IMR-90 (cell line): ENCODE measurements at regions not wholly inside any gene's neighbourhood (a gene's known extent, or its start where the extent isn't known, plus 50 kb on each side); places are given as distances from the start of the nearest gene placed in this dataset.

ENCODE experiments used
- ATAC-seq: fragments of 200-7000 bp; cut with Tn5 transposase; 2 replicates; pipeline ENCODE4 v1.9.1; 2020; ENCODE audit warnings: low read depth, mild to moderate bottlenecking, moderate library complexity
- BruUV-seq: library from RNA; stranded (reverse); fragments of 400-500 nt; replicated peaks from 2 replicates; lab custom pipeline; 2021; lab: Mats Ljungman, UMichigan
- CTCF ChIA-PET: fragments of 300-600 bp; formaldehyde crosslinking; extraction: SDS; loops from one replicate; lab custom pipeline; 2021; ENCODE audit warnings: antibody characterized with exemption; lab: Yijun Ruan, JAX
- POLR2A ChIA-PET: fragments of 300-600 bp; sonication (Branson Sonifier 250); formaldehyde crosslinking; loops from one replicate; lab custom pipeline; 2022; ENCODE audit warnings: antibody characterized with exemption; ENCODE audit not compliant: unreplicated experiment; lab: Charles Lee
- DNase-seq: peaks from one replicate; pipeline ENCODE4 v3.0.0; 2013
- H2AFZ ChIP-seq: replicated peaks from 2 replicates; pipeline ENCODE3; 2013; ENCODE audit warnings: low read length, mild to moderate bottlenecking; ENCODE audit not compliant: poor library complexity
- H2AK5ac ChIP-seq: 2 replicates; pipeline ENCODE4 v1.6.1; 2013; ENCODE audit warnings: low read depth, low read length, inconsistent platforms
- H2AK9ac ChIP-seq: replicated peaks from 2 replicates; pipeline ENCODE3; 2013; ENCODE audit warnings: mild to moderate bottlenecking, low read depth, low read length, moderate library complexity; ENCODE audit not compliant: poor library complexity
- H2BK120ac ChIP-seq: 2 replicates; pipeline ENCODE4 v1.6.1; 2013; ENCODE audit warnings: low read depth, low read length, inconsistent platforms
- H2BK15ac ChIP-seq: 3 replicates; pipeline ENCODE4 v1.6.1; 2013; ENCODE audit warnings: low read depth, low read length, inconsistent platforms
- H2BK20ac ChIP-seq: 2 replicates; pipeline ENCODE4 v1.6.1; 2013; ENCODE audit warnings: low read depth, mild to moderate bottlenecking, inconsistent platforms, low read length, moderate library complexity
- H2BK5ac ChIP-seq: 2 replicates; pipeline ENCODE4 v1.6.1; 2013; ENCODE audit warnings: mild to moderate bottlenecking, low read depth, low read length, inconsistent platforms; ENCODE audit not compliant: poor library complexity, severe bottlenecking
- H3K14ac ChIP-seq: replicated peaks from 2 replicates; pipeline ENCODE4 v1.6.1; 2013; ENCODE audit warnings: low read depth, low read length, inconsistent platforms
- H3K18ac ChIP-seq: 2 replicates; pipeline ENCODE4 v1.6.1; 2013; ENCODE audit warnings: low read depth, low read length, control low read depth
- H3K23ac ChIP-seq: 2 replicates; pipeline ENCODE4 v1.6.1; 2013; ENCODE audit warnings: low read depth, low read length, inconsistent platforms
- H3K27ac ChIP-seq: 2 replicates; pipeline ENCODE4 v1.5.1; 2013; ENCODE audit warnings: mild to moderate bottlenecking, control low read depth, low read length; ENCODE audit not compliant: insufficient read depth
- H3K27me3 ChIP-seq: 2 replicates; pipeline ENCODE4 v1.6.1; 2013; ENCODE audit warnings: low read length; ENCODE audit not compliant: control insufficient read depth, insufficient read depth
- H3K36me3 ChIP-seq: 2 replicates; pipeline ENCODE4 v1.6.1; 2013; ENCODE audit warnings: low read length, mixed read lengths; ENCODE audit not compliant: control insufficient read depth, insufficient read depth
- H3K4ac ChIP-seq: 2 replicates; pipeline ENCODE4 v1.6.1; 2013; ENCODE audit warnings: low read depth, low read length, inconsistent platforms
- H3K4me1 ChIP-seq: 2 replicates; pipeline ENCODE4 v1.6.1; 2013; ENCODE audit warnings: low read length, mixed read lengths; ENCODE audit not compliant: control insufficient read depth, insufficient read depth
- H3K4me2 ChIP-seq: 2 replicates; pipeline ENCODE4 v1.6.1; 2013; ENCODE audit warnings: low read depth, mild to moderate bottlenecking, control low read depth, low read length, moderate library complexity
- H3K4me3 ChIP-seq: 2 replicates; pipeline ENCODE4 v1.5.1; 2013; ENCODE audit warnings: low read depth, mild to moderate bottlenecking, control low read depth, low read length, moderate library complexity; ENCODE audit not compliant: insufficient read depth
- H3K56ac ChIP-seq: 2 replicates; pipeline ENCODE4 v1.6.1; 2013; ENCODE audit warnings: low read length, inconsistent platforms; ENCODE audit not compliant: insufficient read depth; ENCODE audit errors: extremely low read depth
- H3K79me1 ChIP-seq, 2 experiments: 2 replicates each; pipeline ENCODE4 v1.6.1; 2013; ENCODE audit warnings: low read length in 2 of 2, inconsistent platforms in 1 of 2, low read depth in 1 of 2
- H3K9ac ChIP-seq: 2 replicates; pipeline ENCODE4 v1.6.1; 2013; ENCODE audit warnings: low read depth, low read length, control low read depth
- H3K9me1 ChIP-seq: 2 replicates; pipeline ENCODE4 v1.6.1; 2013; ENCODE audit warnings: low read length, inconsistent platforms; ENCODE audit not compliant: insufficient read depth
- H3K9me3 ChIP-seq: 2 replicates; pipeline ENCODE4 v1.6.1; 2013; ENCODE audit warnings: low read length; ENCODE audit not compliant: control insufficient read depth, insufficient read depth
- H4K20me1 ChIP-seq: 2 replicates; pipeline ENCODE4 v1.6.1; 2013; ENCODE audit warnings: low read length, inconsistent platforms; ENCODE audit not compliant: insufficient read depth
- H4K5ac ChIP-seq: 2 replicates; pipeline ENCODE4 v1.6.1; 2013; ENCODE audit warnings: mild to moderate bottlenecking, low read depth, low read length, control low read depth
- H4K8ac ChIP-seq, 2 experiments: 2 replicates each; pipeline ENCODE4 v1.6.1; 2013; ENCODE audit warnings: low read depth in 2 of 2, low read length in 2 of 2, control low read depth in 1 of 2, inconsistent platforms in 1 of 2
- H4K91ac ChIP-seq: 2 replicates; pipeline ENCODE4 v1.6.1; 2013; ENCODE audit warnings: low read depth, low read length, inconsistent platforms; ENCODE audit not compliant: insufficient read depth
- BHLHE40 ChIP-seq: fragments of 150-350 bp; IDR thresholded peaks from 2 replicates; pipeline ENCODE4 v1.6.1; 2016; ENCODE audit warnings: mild to moderate bottlenecking, low read depth, low read length
- CEBPB ChIP-seq: IDR thresholded peaks from 2 replicates; pipeline ENCODE4 v1.6.1; 2012; ENCODE audit warnings: low read depth, low read length, improper control_type of control experiment
- CTCF ChIP-seq: conservative IDR thresholded peaks from 2 replicates; pipeline ENCODE4 v1.5.1; 2012; ENCODE audit warnings: mild to moderate bottlenecking, low read depth, low read length, improper control_type of control experiment
- FOS ChIP-seq: fragments of 150-350 bp; IDR thresholded peaks from 2 replicates; pipeline ENCODE4 v1.6.1; 2016; ENCODE audit warnings: low read depth, low read length
- MAZ ChIP-seq: IDR thresholded peaks from 2 replicates; pipeline ENCODE4 v1.6.1; 2012; ENCODE audit warnings: low read depth, mild to moderate bottlenecking, low read length, improper control_type of control experiment, moderate library complexity, borderline replicate concordance
- NFE2L2 ChIP-seq: fragments of 150-350 bp; IDR thresholded peaks from 2 replicates; pipeline ENCODE4 v1.6.1; 2016; ENCODE audit warnings: low read depth, mild to moderate bottlenecking, low read length
- POLR2A ChIP-seq: IDR thresholded peaks from 2 replicates; pipeline ENCODE4 v1.6.1; 2012; ENCODE audit warnings: mild to moderate bottlenecking, low read depth, low read length
- RCOR1 ChIP-seq: IDR thresholded peaks from 2 replicates; pipeline ENCODE4 v1.6.1; 2012; ENCODE audit warnings: mild to moderate bottlenecking, low read length, improper control_type of control experiment; ENCODE audit not compliant: insufficient replicate concordance
- RFX5 ChIP-seq: IDR thresholded peaks from 2 replicates; pipeline ENCODE4 v1.8.0; 2012; ENCODE audit warnings: low read depth, mild to moderate bottlenecking, low read length, moderate library complexity
- SMC3 ChIP-seq: fragments of 150-350 bp; IDR thresholded peaks from 2 replicates; pipeline ENCODE4 v1.6.1; 2016; ENCODE audit warnings: low read depth, mild to moderate bottlenecking, antibody characterized with exemption, low read length, moderate library complexity
- WGBS, 2 experiments: methylation state at CpG; one replicate each; pipeline versions ENCODE4 v1.1.5 to v1.1.7; 2013; ENCODE audit warnings: missing lambda C conversion rate in 2 of 2; ENCODE audit not compliant: insufficient read length in 1 of 2; ENCODE audit errors: extremely low coverage in 2 of 2; 5-methylcytosine and 5-hydroxymethylcytosine counted together
- dilution Hi-C: fragments of 300-500 bp; cut with HindIII; formaldehyde crosslinking; loops from one replicate; pipeline ENCODE4 v1.14.3; 2018; ENCODE audit warnings: low sequenced_read_pairs; ENCODE audit not compliant: unreplicated experiment
- in situ Hi-C: fragments of 300-500 bp; cut with MboI; formaldehyde crosslinking; loops from 3 replicates; pipeline ENCODE4 v1.14.3; 2019; ENCODE audit warnings: low sequenced_read_pairs, inconsistent platforms, mixed read lengths
- intact Hi-C: fragments of 100-400 bp; cut with micrococcal nuclease; formaldehyde crosslinking; loops from 2 replicates; pipeline ENCODE4 v1.10.0; 2022
- TF ChIP-seq, protein P1 (sequence below): fragments of 150-350 bp; IDR thresholded peaks from 2 replicates; pipeline ENCODE4 v1.6.1; 2017; ENCODE audit warnings: mild to moderate bottlenecking, antibody characterized with exemption, low read length, low read depth

DNA sequence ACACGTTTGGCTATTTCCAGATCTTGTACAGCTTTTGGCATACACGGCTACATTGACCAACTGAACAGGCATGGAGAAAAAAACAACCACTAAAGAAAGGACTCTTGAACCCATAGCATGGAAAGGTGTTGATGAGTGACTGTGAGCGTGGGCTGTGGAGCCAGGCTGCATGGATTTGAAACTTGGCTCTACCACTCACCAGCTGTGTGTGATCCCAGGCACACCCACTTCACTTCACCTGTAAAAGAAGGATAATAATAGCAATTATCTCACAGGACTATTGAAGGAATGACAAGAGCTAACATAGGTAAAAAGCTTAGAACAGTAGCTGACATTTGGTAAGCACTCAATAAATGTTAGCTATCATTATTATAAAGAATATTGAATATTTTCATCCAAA is 301.7 kb upstream of the CPEB2 start:
- H3K27me3 ChIP-seq, result no peaks in the 10 kb centered on the region
- in situ Hi-C loops, result no loop called here
- H4K91ac ChIP-seq, result no peak overlapping the region
- no peaks in the 10 kb centered on the region for H4K20me1 ChIP-seq
- H3K4ac ChIP-seq, result no peak overlapping the region
- no peak overlapping the region for H2AFZ ChIP-seq
- H3K27ac ChIP-seq, result no peak overlapping the region
- H3K23ac ChIP-seq, result no peak overlapping the region
- TF ChIP-seq CTCF (no peak), NFE2L2 (no peak), POLR2A (no peak), FOS (no peak), BHLHE40 (no peak), RFX5 (no peak), SMC3 (no peak), MAZ (no peak), CEBPB (no peak), RCOR1 (no peak)
- TF ChIP-seq, protein P1, sequence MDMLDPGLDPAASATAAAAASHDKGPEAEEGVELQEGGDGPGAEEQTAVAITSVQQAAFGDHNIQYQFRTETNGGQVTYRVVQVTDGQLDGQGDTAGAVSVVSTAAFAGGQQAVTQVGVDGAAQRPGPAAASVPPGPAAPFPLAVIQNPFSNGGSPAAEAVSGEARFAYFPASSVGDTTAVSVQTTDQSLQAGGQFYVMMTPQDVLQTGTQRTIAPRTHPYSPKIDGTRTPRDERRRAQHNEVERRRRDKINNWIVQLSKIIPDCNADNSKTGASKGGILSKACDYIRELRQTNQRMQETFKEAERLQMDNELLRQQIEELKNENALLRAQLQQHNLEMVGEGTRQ, result no peak
- no peak overlapping the region for H4K5ac ChIP-seq
- intact Hi-C loops, result no loop called here
- ChIA-PET CTCF (no interaction called here), POLR2A (no interaction called here)
- no peak overlapping the region for H2BK120ac ChIP-seq
- H2BK5ac ChIP-seq, result no peak overlapping the region
- H3K14ac ChIP-seq, result no peak overlapping the region
- no peaks in the 10 kb centered on the region for H3K4me1 ChIP-seq
- no peak overlapping the region for H3K18ac ChIP-seq
- H3K4me3 ChIP-seq, result no peak overlapping the region
- no peaks in the 10 kb centered on the region for H3K79me1 ChIP-seq
- no peak overlapping the region for H3K9ac ChIP-seq
- no peaks in the 10 kb centered on the region for H3K9me3 ChIP-seq
- H3K56ac ChIP-seq, result no peak overlapping the region
- no peak overlapping the region for H2BK20ac ChIP-seq
- H2AK9ac ChIP-seq, result no peak overlapping the region
- BruUV-seq, result no TSS peak
- no peaks in the 10 kb centered on the region for H3K9me1 ChIP-seq
- H4K8ac ChIP-seq, result no peak overlapping the region
- no peak overlapping the region for H3K4me2 ChIP-seq
- H3K36me3 ChIP-seq, result no peaks in the 10 kb centered on the region
- H2AK5ac ChIP-seq, result no peak overlapping the region
- dilution Hi-C loops, result no loop called here
- WGBS, 2 experiments, result no CpG with 5 or more reads among the region's 3 CpGs
- ATAC-seq (no peak), DNase-seq (no peak)
- no peak overlapping the region for H2BK15ac ChIP-seq
